HG03354 (cell line): ENCODE measurements at regions not wholly inside any gene's neighbourhood (a gene's known extent, or its start where the extent isn't known, plus 50 kb on each side); places are given as distances from the start of the nearest gene placed in this dataset.

Experiments used
- ATAC-seq: cut with Tn5 transposase; IDR thresholded peaks from one replicate; pipeline ENCODE4 v1.9.1; 2021; ENCODE audit warnings: mild to moderate bottlenecking; ENCODE audit not compliant: unreplicated experiment, poor library complexity, severe bottlenecking

DNA sequence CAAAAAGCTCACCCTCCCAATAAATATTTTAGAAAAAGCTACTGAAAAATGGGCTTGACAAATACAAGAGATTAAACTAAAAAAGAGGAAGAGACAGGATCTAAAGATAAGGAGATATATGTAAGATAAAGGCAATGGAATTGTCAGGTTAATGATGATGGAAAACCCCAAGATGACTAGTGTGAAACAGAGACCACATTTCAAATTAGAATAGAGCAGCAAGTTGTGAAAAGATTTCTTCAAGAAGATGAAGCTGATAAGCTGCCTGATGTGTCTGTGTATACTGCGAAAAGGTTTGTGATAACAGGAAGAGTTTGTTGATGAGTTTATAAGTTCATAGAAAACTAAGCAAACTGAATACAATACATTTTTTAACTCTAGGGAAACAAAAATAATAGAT lies 840.1 kb upstream of the SLITRK5 start:
- ATAC-seq: no peak

DNA sequence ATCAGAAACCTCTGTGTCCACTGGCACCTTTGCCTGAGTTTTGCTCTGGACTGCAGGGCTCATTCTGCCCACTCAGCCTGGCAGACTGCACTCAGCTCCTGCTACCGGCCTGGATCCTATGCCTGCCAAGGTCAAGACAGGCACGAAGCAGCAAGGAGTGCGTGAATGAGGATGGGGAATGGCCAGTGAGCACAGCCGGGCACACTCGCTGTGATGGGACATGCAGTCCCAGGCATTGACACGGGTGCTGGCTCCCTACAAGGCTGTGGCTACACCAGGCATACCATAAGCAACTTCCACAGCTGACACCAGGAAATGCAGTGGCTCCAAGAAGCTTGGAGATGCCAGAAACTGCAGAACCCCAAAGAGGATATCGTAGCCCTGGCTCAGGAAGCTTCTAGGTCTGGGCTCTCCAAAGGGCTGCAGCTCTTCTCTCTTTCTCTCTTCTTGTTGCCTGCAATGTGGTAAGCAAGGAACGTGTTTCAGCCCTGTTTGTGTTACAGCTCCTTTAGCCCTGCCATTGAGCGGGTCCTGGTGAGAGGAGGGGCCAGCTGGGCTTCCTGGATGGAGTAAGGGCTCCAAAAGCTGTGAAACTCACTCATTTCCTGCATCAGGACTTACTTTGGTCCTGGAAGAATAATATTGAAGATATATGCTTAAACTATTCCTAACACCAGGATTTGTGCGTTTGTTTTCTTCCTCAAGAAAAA lies 832.6 kb upstream of the SLITRK5 start:
- no peak for ATAC-seq

DNA sequence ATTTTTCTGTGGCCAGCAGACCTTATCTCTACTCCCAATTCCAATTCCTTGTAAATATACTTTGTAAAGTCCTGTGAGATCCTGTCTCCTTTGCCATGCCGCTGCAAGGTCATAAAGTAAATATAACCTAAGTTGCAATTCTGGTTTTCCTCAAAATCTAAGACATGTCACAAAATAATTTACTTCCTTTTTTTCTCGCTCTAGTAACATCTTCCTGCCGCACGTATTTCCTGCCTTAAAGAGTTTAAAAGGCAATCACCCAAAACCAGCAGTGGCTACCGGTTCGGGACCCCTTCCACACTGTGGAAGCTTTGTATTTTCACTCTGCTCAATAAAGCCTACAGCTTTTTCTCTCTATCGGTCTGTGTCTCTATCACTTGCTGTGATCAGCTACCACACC lies 832.0 kb upstream of the SLITRK5 start:
- no peak for ATAC-seq

DNA sequence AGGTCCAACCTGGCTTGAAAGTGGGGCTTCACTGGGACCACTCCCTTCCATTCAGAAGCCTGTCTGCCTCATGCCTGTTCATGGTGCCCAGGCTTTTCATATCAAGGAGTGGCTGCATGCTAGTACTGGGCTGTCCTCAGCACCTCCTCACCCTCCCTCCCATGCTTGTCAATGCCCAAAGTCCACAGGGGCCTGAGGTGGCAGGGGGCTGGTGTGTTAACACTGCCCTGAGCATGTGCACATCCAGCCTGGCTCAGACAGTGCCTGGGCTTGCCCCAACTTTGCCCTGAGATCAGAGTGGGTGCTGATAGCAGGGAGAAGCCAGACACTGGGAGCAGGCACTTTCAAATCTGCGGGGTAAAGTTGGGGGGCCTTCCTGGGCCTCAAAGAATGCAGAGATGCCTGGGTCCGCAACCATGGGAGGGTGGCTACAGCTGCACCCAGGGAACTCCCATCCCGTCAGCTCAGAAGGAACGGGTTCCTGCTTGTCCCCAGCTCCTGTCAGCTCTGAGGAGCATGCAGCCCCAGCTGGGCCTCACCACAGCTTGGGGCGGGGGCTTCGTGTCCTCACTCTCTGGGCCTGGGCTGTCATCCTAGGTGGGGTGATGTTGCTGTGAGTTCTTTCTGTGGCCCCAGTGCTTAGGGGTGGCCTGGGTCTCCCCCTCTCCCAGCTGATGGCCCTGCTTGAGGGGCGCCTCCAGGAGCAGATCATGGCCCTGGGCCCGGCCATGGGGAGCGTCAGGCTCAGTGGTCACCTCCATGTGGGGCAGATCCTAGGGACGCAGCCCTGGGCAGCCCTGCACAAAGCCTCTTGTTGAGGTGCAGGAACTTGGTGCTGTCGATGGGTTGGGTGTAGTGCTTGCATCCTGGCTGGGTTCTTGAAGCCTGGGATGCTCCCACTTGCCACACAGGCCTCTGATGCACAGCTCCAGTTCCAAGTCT lies 830.6 kb upstream of the SLITRK5 start:
- no peak for ATAC-seq

DNA sequence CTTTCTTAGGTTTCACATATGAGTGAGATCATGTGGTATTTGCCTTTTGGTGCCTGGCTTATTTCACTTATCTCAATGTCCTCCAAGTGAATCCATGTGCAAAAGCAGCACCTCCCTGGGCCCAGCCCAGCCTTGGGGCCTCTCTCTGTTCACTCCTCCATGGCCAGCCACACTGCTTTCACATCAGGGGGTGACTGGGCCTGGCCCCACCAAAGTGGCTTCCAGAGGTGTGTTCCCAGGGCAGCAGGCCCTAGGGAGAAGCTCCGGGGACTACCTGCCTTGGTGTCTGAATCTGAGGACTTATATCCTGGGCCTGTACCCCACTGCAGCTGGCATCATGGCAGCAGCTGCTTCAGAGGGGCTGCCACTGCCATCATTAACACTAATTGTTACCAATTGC lies 829.9 kb upstream of the SLITRK5 start:
- ATAC-seq: no peak

DNA sequence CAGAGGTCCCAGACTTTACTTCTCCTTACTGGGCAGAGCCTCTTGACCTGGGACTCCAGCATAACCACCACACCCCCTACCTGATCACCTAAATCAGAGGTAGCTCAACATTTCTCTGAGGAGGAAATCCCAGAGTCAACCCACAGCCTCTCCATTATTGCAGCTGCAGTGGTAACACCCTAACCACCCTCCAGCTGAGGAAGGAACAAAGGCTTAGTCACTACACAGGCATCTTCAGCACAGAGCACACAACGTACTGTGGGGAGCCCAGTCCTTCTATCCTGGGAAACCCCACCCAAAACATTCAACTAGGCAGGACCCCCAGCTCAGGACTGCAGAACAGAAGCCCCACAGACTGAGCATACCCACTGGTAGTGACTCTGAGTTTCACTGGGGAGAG lies 824.7 kb upstream of the SLITRK5 start:
- ATAC-seq: no peak

- ATAC-seq: no peak
These were observed 822.5 kb upstream of the SLITRK5 start for GRCh38 chr13:86848716-86849115.

DNA sequence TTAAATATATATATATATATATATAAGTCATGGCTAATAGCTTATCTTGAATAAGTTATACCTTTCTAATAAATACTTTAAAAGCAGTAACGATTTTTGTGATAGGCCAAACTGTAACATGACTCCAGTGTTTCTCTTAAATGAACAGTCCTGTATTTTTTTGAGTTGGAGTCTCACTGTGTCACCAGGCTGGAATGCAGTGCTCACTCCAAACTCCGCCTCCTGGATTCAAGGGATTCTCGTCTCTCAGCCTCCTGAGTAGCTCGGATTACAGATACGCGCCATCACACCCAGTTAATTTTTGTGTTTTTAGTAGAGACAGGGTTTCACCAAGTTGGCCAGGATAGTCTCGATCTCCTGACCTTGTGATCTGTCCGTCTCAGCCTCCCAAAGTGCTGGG lies 814.2 kb upstream of the SLITRK5 start:
- ATAC-seq: no peak

DNA sequence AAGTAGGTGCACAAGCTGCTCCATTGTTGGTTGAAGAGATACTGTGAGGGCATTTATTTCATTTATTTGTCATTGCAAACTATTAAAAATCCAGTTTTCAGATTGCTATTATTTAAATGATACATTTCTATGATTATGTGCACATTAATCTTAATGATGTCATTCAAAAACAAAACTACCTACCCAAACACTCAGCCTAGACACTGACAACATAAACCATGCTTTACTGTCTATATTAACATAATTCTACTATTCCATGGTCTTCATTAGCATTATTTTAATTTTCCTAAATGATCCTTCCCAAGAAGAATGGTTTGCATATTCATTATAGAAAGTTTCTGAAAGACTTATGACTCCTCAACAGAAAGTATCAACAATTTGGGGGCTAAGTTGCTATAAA lies 813.0 kb upstream of the SLITRK5 start:
- ATAC-seq: no peak

DNA sequence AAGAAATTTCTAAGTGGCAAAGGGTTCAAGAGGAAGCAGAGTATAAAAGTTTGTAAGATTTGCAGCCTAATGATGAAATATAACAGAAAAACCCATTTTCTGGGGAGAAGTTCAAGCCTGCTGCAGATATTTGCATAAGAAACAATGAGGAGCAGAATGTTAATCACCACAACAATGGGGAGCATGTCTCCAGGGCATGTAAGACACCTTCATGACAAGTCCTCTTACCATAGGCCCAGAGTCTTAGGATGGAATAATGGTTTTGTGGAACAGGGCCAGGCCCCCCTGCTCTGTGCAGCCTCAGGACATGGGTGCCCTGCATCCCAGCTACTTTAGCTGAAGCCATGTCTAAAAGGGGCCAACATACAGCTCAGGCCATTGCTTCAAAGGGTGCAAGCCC lies 809.0 kb upstream of the SLITRK5 start:
- no peak for ATAC-seq

GRCh38 chr13:86864376-86864775 lies 806.8 kb upstream of the SLITRK5 start:
- ATAC-seq: no peak

DNA sequence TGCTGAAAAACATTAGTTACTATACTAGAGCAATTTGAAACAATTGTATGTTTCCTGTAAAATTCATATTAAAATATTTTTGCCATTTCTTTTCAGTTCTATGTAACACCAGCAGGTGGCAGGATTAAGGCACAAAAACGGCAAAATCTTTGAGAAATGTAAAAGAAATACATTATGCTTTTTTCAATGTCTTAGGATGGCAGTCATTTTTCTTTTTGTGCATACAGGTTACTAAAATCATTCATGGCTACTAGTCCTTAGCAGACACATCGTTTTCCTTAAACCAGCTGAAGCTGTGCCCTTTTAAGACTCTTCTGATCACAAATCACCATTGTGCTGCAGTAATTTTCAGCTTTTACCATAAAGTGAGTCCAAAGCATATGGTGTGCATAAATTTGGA lies 800.7 kb upstream of the SLITRK5 start:
- no peak for ATAC-seq

DNA sequence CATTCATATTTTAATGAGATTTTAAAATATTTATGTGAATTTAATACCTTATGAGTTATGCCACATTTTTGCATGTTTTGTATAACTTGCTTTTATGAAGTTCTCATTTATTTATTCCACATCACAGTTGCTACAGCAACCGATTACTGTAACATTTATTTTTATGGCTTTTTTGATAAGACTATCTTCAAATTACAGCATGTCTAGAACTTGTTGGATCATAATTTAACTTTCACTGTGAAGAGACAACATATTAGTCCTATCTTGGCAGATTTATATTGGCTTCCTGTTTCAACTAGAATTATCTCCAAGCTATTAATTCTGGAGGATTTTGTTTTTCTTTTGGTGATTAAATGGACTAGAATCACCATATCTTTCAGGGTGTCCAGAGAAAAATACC lies 793.7 kb upstream of the SLITRK5 start:
- no peak for ATAC-seq

- no peak for ATAC-seq
These were observed 792.4 kb upstream of the SLITRK5 start for GRCh38 chr13:86878781-86879180.

GRCh38 chr13:86881390-86881789 lies 789.8 kb upstream of the SLITRK5 start:
- ATAC-seq: no peak

GRCh38 chr13:86882107-86882506 lies 789.1 kb upstream of the SLITRK5 start:
- ATAC-seq: no peak

GRCh38 chr13:86882835-86883234 lies 788.3 kb upstream of the SLITRK5 start:
- ATAC-seq: no peak

- ATAC-seq: no peak
These were observed 778.8 kb upstream of the SLITRK5 start for GRCh38 chr13:86892330-86892729.

GRCh38 chr13:86900906-86901305 lies 770.3 kb upstream of the SLITRK5 start:
- ATAC-seq: no peak

DNA sequence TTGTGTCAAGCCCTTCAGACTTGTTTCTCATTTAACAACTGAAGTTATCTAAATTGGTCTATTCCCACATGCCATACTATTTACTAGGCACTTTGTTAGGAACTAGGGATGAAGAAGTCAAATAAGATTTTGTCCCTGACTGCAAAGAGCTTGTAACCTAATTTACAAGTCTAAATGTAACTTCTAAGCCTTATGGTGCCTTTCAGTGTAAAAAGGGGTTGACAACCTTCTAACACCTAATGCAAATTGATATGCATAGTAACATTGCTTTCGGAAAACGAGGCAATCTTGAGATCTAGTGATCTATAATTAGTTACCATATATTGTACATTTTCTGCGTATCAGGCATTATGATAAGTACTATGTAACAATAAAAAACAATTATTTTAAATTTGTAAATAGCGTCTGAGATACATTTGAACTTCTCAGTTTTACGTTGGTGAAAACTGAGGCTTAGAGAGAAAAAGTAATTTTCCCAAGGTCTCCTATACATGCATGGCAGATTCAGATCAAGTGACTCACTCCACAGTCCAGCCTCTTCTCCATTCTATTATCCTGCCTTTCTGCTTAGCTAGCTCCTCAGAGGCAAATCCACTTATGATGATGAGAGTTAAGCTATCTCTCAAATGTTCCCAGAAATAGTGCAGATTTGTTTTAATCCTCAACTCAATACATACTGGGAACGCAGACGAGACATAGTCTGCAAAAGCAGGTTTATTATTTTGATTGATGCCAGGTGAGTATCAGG lies 764.9 kb upstream of the SLITRK5 start:
- ATAC-seq: no peak
